ENCODE measurements at regions not wholly inside any gene's neighbourhood (a gene's known extent, or its start where the extent isn't known, plus 50 kb on each side); places are given as distances from the start of the nearest gene placed in this dataset.

- H3K4me2 ChIP-seq (ENCODE audit: insufficient read depth, low read length, poor library complexity, severe bottlenecking), result no peak overlapping the region
- no peak overlapping the region for H2AFZ ChIP-seq (ENCODE audit: low read length)
- H3K4ac ChIP-seq (ENCODE audit: low read length), result no peak overlapping the region
- no peak overlapping the region for H3K4me3 ChIP-seq (ENCODE audit: low read length in 2 of 2)
- H2BK120ac ChIP-seq (ENCODE audit: low read depth, low read length), result no peak overlapping the region
- no peaks in the 10 kb centered on the region for H3K4me1 ChIP-seq (ENCODE audit: control insufficient read depth in 2 of 2, insufficient read depth in 1 of 2, low read depth in 1 of 2, low read length in 2 of 2)
- H2BK15ac ChIP-seq (ENCODE audit: low read length), result no peak overlapping the region
- H2BK12ac ChIP-seq (ENCODE audit: low read length), result no peak overlapping the region
- H3K14ac ChIP-seq (ENCODE audit: low read length), result no peak overlapping the region
- H3K27me3 ChIP-seq (ENCODE audit: control insufficient read depth in 3 of 3, insufficient read depth in 3 of 3, low read depth in 1 of 3, low read length in 3 of 3), result no peaks in the 10 kb centered on the region
- no peak overlapping the region for H3K27ac ChIP-seq (replicated peaks; ENCODE audit: low read length)
- no peak for DNase-seq (ENCODE audit: low spot score)
- no peak overlapping the region for H3K18ac ChIP-seq (ENCODE audit: low read length)
- no peaks in the 10 kb centered on the region for H3K36me3 ChIP-seq (replicated peaks in 1 of 2; ENCODE audit: control insufficient read depth in 2 of 2, insufficient read depth in 2 of 2, low read length in 2 of 2)
- H3K9me3 ChIP-seq (replicated peaks in 1 of 2; ENCODE audit: control insufficient read depth in 2 of 2, insufficient read depth in 1 of 2, low read depth in 1 of 2, low read length in 2 of 2), result no peaks in the 10 kb centered on the region
- H4K8ac ChIP-seq (ENCODE audit: low read depth, low read length), result no peak overlapping the region
- H4K91ac ChIP-seq (ENCODE audit: low read depth, low read length, poor library complexity), result no peak overlapping the region
- no peak overlapping the region for H3K23ac ChIP-seq (ENCODE audit: low read depth, low read length, poor library complexity)
- H2BK5ac ChIP-seq (ENCODE audit: low read length), result no peak overlapping the region
- H3K79me1 ChIP-seq (ENCODE audit: low read depth, low read length), result no peaks in the 10 kb centered on the region
- no peak overlapping the region for H2AK5ac ChIP-seq (ENCODE audit: low read depth, low read length)
- no peak overlapping the region for H3K9ac ChIP-seq (ENCODE audit: low read depth, low read length, poor library complexity)
These were observed 69.8 kb upstream of the PRR16 start for GRCh38 chr5:120394259-120394658.

DNA sequence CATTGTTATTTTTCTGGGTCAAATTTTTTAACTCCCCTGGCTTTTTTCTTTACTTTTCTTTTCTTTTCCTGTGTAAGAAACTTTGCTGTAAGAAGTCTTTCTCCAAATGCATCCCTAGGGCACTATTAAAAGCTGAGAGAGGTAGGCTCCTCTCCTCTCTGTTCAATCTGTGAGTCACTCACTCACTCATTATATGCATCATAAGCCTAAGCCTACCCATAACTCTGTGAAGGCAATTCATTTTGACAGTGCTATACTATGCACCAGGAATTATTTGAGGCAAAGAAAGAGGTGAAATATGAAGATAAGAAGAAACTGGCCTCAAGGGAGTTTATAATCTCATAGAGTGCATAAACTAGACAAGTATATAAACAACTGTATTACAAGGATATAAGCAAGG is 67.9 kb upstream of the PRR16 start:
- H3K4me2 ChIP-seq (ENCODE audit: insufficient read depth, low read length, poor library complexity, severe bottlenecking), result no peak overlapping the region
- H4K8ac ChIP-seq (ENCODE audit: low read depth, low read length), result no peak overlapping the region
- H3K27ac ChIP-seq (replicated peaks; ENCODE audit: low read length), result no peak overlapping the region
- H3K79me1 ChIP-seq (ENCODE audit: low read depth, low read length), result no peaks in the 10 kb centered on the region
- no peak overlapping the region for H2AK5ac ChIP-seq (ENCODE audit: low read depth, low read length)
- no peak overlapping the region for H3K14ac ChIP-seq (ENCODE audit: low read length)
- H2BK120ac ChIP-seq (ENCODE audit: low read depth, low read length), result no peak overlapping the region
- no peak overlapping the region for H3K18ac ChIP-seq (ENCODE audit: low read length)
- no peak for DNase-seq (ENCODE audit: low spot score)
- H3K4me1 ChIP-seq (ENCODE audit: control insufficient read depth in 2 of 2, insufficient read depth in 1 of 2, low read depth in 1 of 2, low read length in 2 of 2), result no peaks in the 10 kb centered on the region
- no peak overlapping the region for H2AFZ ChIP-seq (ENCODE audit: low read length)
- H3K27me3 ChIP-seq (ENCODE audit: control insufficient read depth in 3 of 3, insufficient read depth in 3 of 3, low read depth in 1 of 3, low read length in 3 of 3), result no peaks in the 10 kb centered on the region
- H2BK12ac ChIP-seq (ENCODE audit: low read length), result no peak overlapping the region
- no peak overlapping the region for H4K91ac ChIP-seq (ENCODE audit: low read depth, low read length, poor library complexity)
- H3K36me3 ChIP-seq (replicated peaks in 1 of 2; ENCODE audit: control insufficient read depth in 2 of 2, insufficient read depth in 2 of 2, low read length in 2 of 2), result no peaks in the 10 kb centered on the region
- H3K4ac ChIP-seq (ENCODE audit: low read length), result no peak overlapping the region
- peaks cover 0 to 6% of the 10 kb centered on the region in 2 donors for H3K9me3 ChIP-seq (replicated peaks in 1 of 2; ENCODE audit: control insufficient read depth in 2 of 2, insufficient read depth in 1 of 2, low read depth in 1 of 2, low read length in 2 of 2)
- no peak overlapping the region for H3K9ac ChIP-seq (ENCODE audit: low read depth, low read length, poor library complexity)
- no peak overlapping the region for H2BK5ac ChIP-seq (ENCODE audit: low read length)
- no peak overlapping the region for H2BK15ac ChIP-seq (ENCODE audit: low read length)
- H3K23ac ChIP-seq (ENCODE audit: low read depth, low read length, poor library complexity), result no peak overlapping the region
- no peak overlapping the region for H3K4me3 ChIP-seq (ENCODE audit: low read length in 2 of 2)

- H3K4me3 ChIP-seq (ENCODE audit: low read length in 2 of 2), result no peak overlapping the region
- H3K23ac ChIP-seq (ENCODE audit: low read depth, low read length, poor library complexity), result no peak overlapping the region
- H3K9ac ChIP-seq (ENCODE audit: low read depth, low read length, poor library complexity), result no peak overlapping the region
- H2BK15ac ChIP-seq (ENCODE audit: low read length), result no peak overlapping the region
- H3K4me1 ChIP-seq (ENCODE audit: control insufficient read depth in 2 of 2, insufficient read depth in 1 of 2, low read depth in 1 of 2, low read length in 2 of 2), result no peaks in the 10 kb centered on the region
- no peak overlapping the region for H2BK5ac ChIP-seq (ENCODE audit: low read length)
- no peak overlapping the region for H4K8ac ChIP-seq (ENCODE audit: low read depth, low read length)
- no peak overlapping the region for H3K18ac ChIP-seq (ENCODE audit: low read length)
- no peaks in the 10 kb centered on the region for H3K79me1 ChIP-seq (ENCODE audit: low read depth, low read length)
- H4K91ac ChIP-seq (ENCODE audit: low read depth, low read length, poor library complexity), result no peak overlapping the region
- no peak overlapping the region for H2AK5ac ChIP-seq (ENCODE audit: low read depth, low read length)
- H2BK12ac ChIP-seq (ENCODE audit: low read length), result no peak overlapping the region
- H3K9me3 ChIP-seq (replicated peaks in 1 of 2; ENCODE audit: control insufficient read depth in 2 of 2, insufficient read depth in 1 of 2, low read depth in 1 of 2, low read length in 2 of 2), result peaks cover 0 to 6% of the 10 kb centered on the region in 2 donors
- DNase-seq (ENCODE audit: low spot score), result no peak
- WGBS, 2 donors (ENCODE audit: extremely low coverage in 2 of 2, insufficient read length in 2 of 2, insufficient replicate concordance in 1 of 2), result no CpG with 5 or more reads among the region's 1 CpG
- no peak overlapping the region for H3K4ac ChIP-seq (ENCODE audit: low read length)
- no peaks in the 10 kb centered on the region for H3K36me3 ChIP-seq (replicated peaks in 1 of 2; ENCODE audit: control insufficient read depth in 2 of 2, insufficient read depth in 2 of 2, low read length in 2 of 2)
- no peak overlapping the region for H3K27ac ChIP-seq (replicated peaks; ENCODE audit: low read length)
- H3K14ac ChIP-seq (ENCODE audit: low read length), result no peak overlapping the region
- H3K27me3 ChIP-seq (ENCODE audit: control insufficient read depth in 3 of 3, insufficient read depth in 3 of 3, low read depth in 1 of 3, low read length in 3 of 3), result no peaks in the 10 kb centered on the region
- H2AFZ ChIP-seq (ENCODE audit: low read length), result no peak overlapping the region
- no peak overlapping the region for H2BK120ac ChIP-seq (ENCODE audit: low read depth, low read length)
- no peak overlapping the region for H3K4me2 ChIP-seq (ENCODE audit: insufficient read depth, low read length, poor library complexity, severe bottlenecking)
These were observed 63.7 kb upstream of the PRR16 start for GRCh38 chr5:120400356-120400755.

- H2BK15ac ChIP-seq (ENCODE audit: low read length), result no peak overlapping the region
- no peaks in the 10 kb centered on the region for H3K4me1 ChIP-seq (ENCODE audit: control insufficient read depth in 2 of 2, insufficient read depth in 1 of 2, low read depth in 1 of 2, low read length in 2 of 2)
- H2BK12ac ChIP-seq (ENCODE audit: low read length), result no peak overlapping the region
- no peak overlapping the region for H3K4me3 ChIP-seq (ENCODE audit: low read length in 2 of 2)
- H2AK5ac ChIP-seq (ENCODE audit: low read depth, low read length), result no peak overlapping the region
- H4K91ac ChIP-seq (ENCODE audit: low read depth, low read length, poor library complexity), result no peak overlapping the region
- peaks cover 0 to 6% of the 10 kb centered on the region in 2 donors for H3K9me3 ChIP-seq (replicated peaks in 1 of 2; ENCODE audit: control insufficient read depth in 2 of 2, insufficient read depth in 1 of 2, low read depth in 1 of 2, low read length in 2 of 2)
- H2AFZ ChIP-seq (ENCODE audit: low read length), result no peak overlapping the region
- H3K14ac ChIP-seq (ENCODE audit: low read length), result no peak overlapping the region
- no peak overlapping the region for H3K9ac ChIP-seq (ENCODE audit: low read depth, low read length, poor library complexity)
- no peak overlapping the region for H4K8ac ChIP-seq (ENCODE audit: low read depth, low read length)
- H3K23ac ChIP-seq (ENCODE audit: low read depth, low read length, poor library complexity), result no peak overlapping the region
- no peaks in the 10 kb centered on the region for H3K27me3 ChIP-seq (ENCODE audit: control insufficient read depth in 3 of 3, insufficient read depth in 3 of 3, low read depth in 1 of 3, low read length in 3 of 3)
- no peak overlapping the region for H3K27ac ChIP-seq (replicated peaks; ENCODE audit: low read length)
- no peak overlapping the region for H3K4me2 ChIP-seq (ENCODE audit: insufficient read depth, low read length, poor library complexity, severe bottlenecking)
- no peak overlapping the region for H3K4ac ChIP-seq (ENCODE audit: low read length)
- H2BK5ac ChIP-seq (ENCODE audit: low read length), result no peak overlapping the region
- no peak for DNase-seq (ENCODE audit: low spot score)
- H3K18ac ChIP-seq (ENCODE audit: low read length), result no peak overlapping the region
- H3K36me3 ChIP-seq (replicated peaks in 1 of 2; ENCODE audit: control insufficient read depth in 2 of 2, insufficient read depth in 2 of 2, low read length in 2 of 2), result no peaks in the 10 kb centered on the region
- no peaks in the 10 kb centered on the region for H3K79me1 ChIP-seq (ENCODE audit: low read depth, low read length)
- no CpG with 5 or more reads among the region's 2 CpGs for WGBS, 2 donors (ENCODE audit: extremely low coverage in 2 of 2, insufficient read length in 2 of 2, insufficient replicate concordance in 1 of 2)
- no peak overlapping the region for H2BK120ac ChIP-seq (ENCODE audit: low read depth, low read length)
These were observed 61.5 kb upstream of the PRR16 start for GRCh38 chr5:120402606-120403005.

Data from neuronal stem cell (in vitro differentiated cells).